OCI-LY1 (cell line): ENCODE measurements at regions not wholly inside any gene's neighbourhood (a gene's known extent, or its start where the extent isn't known, plus 50 kb on each side); places are given as distances from the start of the nearest gene placed in this dataset.

Experiments used
- CTCF ChIP-seq: fragments of 200-600 bp; sonication (generic), shearing (Covaris generic); IDR thresholded peaks from 2 replicates; pipeline ENCODE4 v1.5.1; 2017; ENCODE audit warnings: mild to moderate bottlenecking, antibody characterized with exemption, low read length, moderate library complexity, mixed read lengths
- EZH2 ChIP-seq: fragments of 200-600 bp; sonication (generic), shearing (Covaris generic); IDR thresholded peaks from 2 replicates; pipeline ENCODE4 v1.8.0; 2017; ENCODE audit warnings: borderline replicate concordance, mixed run types, mild to moderate bottlenecking, antibody characterized with exemption, low read length, moderate library complexity, mixed read lengths

DNA sequence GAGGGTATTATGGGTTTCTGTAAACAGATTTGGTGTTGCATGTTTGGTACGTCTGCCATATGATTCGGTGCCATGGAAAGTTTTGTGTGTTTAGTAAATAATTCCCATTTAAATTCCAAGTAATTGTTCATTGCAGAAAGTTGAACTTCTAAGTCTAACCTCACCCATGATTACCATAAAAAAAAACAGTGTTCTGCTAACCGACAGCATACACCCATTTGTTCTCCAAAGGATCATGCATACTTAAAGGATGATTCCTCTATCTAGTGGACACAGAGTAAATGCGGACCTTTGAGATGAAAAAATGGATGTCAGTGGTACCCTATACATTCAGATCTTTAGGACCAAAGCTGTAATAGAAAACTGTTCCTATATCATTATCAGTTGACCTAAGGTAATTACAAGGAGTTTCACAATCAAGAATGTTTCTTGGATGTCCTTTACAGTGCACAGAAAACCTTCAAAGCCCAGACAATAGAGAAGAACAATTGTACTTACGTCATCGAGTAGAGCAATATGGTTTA lies 209.9 kb downstream of the CRPPA start:
- TF ChIP-seq CTCF (no peak), EZH2 (no peak)
